HCT116 (cell line): ENCODE measurements at regions not wholly inside any gene's neighbourhood (a gene's known extent, or its start where the extent isn't known, plus 50 kb on each side); places are given as distances from the start of the nearest gene placed in this dataset.

Experiments used
- ATF3 ChIP-seq: IDR thresholded peaks from 2 replicates; pipeline ENCODE4 v1.6.1; 2012
- CTCF ChIP-seq, 3 experiments: fragments of 200-600 bp in 1 of 3; sonication (generic) in 1 of 3; IDR thresholded peaks in 2 of 3; conservative IDR thresholded peaks in 1 of 3; 2 replicates each; pipeline ENCODE4 v1.5.1; 2012 to 2017; ENCODE audit warnings: low read depth in 2 of 3, low read length in 2 of 3, antibody characterized with exemption in 1 of 3, borderline replicate concordance in 1 of 3, control low read depth in 1 of 3, mild to moderate bottlenecking in 1 of 3, mixed read lengths in 1 of 3, mixed run types in 1 of 3, moderate library complexity in 1 of 3; ENCODE audit not compliant: insufficient read depth in 1 of 3
- EGR1 ChIP-seq: IDR thresholded peaks from 2 replicates; pipeline ENCODE4 v1.6.1; 2012; ENCODE audit warnings: low read depth
- ELF1 ChIP-seq: IDR thresholded peaks from 2 replicates; pipeline ENCODE4 v1.6.1; 2012; ENCODE audit warnings: low read depth, borderline replicate concordance
- EZH2 ChIP-seq: fragments of 200-600 bp; sonication (generic); IDR thresholded peaks from 2 replicates; pipeline ENCODE4 v1.6.1; 2017; ENCODE audit warnings: antibody characterized with exemption, mixed run types
- EZH2phosphoT487 ChIP-seq: fragments of 200-600 bp; IDR thresholded peaks from 2 replicates; pipeline ENCODE4 v1.6.1; 2018; ENCODE audit warnings: antibody characterized with exemption, borderline replicate concordance
- FOSL1 ChIP-seq: IDR thresholded peaks from 2 replicates; pipeline ENCODE4 v1.6.1; 2012; ENCODE audit warnings: low read depth
- POLR2A ChIP-seq: IDR thresholded peaks from 2 replicates; pipeline ENCODE4 v1.7.0; 2011; ENCODE audit warnings: borderline replicate concordance; ENCODE audit not compliant: insufficient read depth, insufficient read length; ENCODE audit errors: extremely low read depth
- POLR2AphosphoS5 ChIP-seq: IDR thresholded peaks from 2 replicates; pipeline ENCODE4 v1.6.1; 2011; ENCODE audit warnings: mild to moderate bottlenecking, low read depth, low read length, moderate library complexity
- RAD21 ChIP-seq: IDR thresholded peaks from 2 replicates; pipeline ENCODE4 v1.6.1; 2012; ENCODE audit warnings: low read depth, mild to moderate bottlenecking
- REST ChIP-seq: IDR thresholded peaks from 2 replicates; pipeline ENCODE4 v1.6.1; 2012; ENCODE audit warnings: low read depth

- TF ChIP-seq POLR2A (no peak), ATF3 (no peak), REST (no peak), CTCF (IDR thresholded peaks at IDR 0.05 in 2 of 3, conservative IDR thresholded peaks at IDR 0.05 in 1 of 3; ENCODE audit: borderline replicate concordance in 1 of 3, insufficient read depth in 1 of 3, low read depth in 2 of 3, low read length in 2 of 3) (no peak), FOSL1 (no peak), POLR2AphosphoS5 (no peak), EZH2 (no peak), RAD21 (no peak), EGR1 (no peak), EZH2phosphoT487 (no peak), ELF1 (no peak)
Observed at GRCh38 chr14:61861320-61861865, 99.2 kb downstream of the SNAPC1 start.
